BJ (cell line): ENCODE measurements at regions not wholly inside any gene's neighbourhood (a gene's known extent, or its start where the extent isn't known, plus 50 kb on each side); places are given as distances from the start of the nearest gene placed in this dataset.

Experiments
- CTCF ChIA-PET: fragments of 350-600 bp; formaldehyde crosslinking; extraction: SDS; loops from one replicate; lab custom pipeline; 2021; ENCODE audit warnings: antibody characterized with exemption, inconsistent platforms; lab: Yijun Ruan, JAX
- POLR2A ChIA-PET: fragments of 300-600 bp; sonication (Branson Sonifier 250); formaldehyde crosslinking; extraction: SDS; loops from one replicate; lab custom pipeline; 2021; ENCODE audit warnings: antibody characterized with exemption; lab: Charles Lee
- DNase-seq: peaks from one replicate; pipeline ENCODE4 v3.0.0-alpha.2; 2011; ENCODE audit warnings: low read depth
- H3K27me3 ChIP-seq: 2 replicates; pipeline ENCODE4 v1.6.0; 2011; ENCODE audit warnings: low read length; ENCODE audit not compliant: control insufficient read depth, insufficient read depth
- H3K36me3 ChIP-seq: 2 replicates; pipeline ENCODE4 v1.5.1; 2011; ENCODE audit warnings: low read length; ENCODE audit not compliant: control insufficient read depth, insufficient read depth
- H3K4me3 ChIP-seq: 2 replicates; pipeline ENCODE4 v1.5.1; 2011; ENCODE audit warnings: low read depth, mild to moderate bottlenecking, control low read depth, low read length
- CTCF ChIP-seq: IDR thresholded peaks from 2 replicates; pipeline ENCODE4 v1.5.1; 2011; ENCODE audit warnings: low read depth, mild to moderate bottlenecking, control low read depth, inconsistent platforms, low read length, moderate library complexity; ENCODE audit not compliant: insufficient read depth

GRCh38 chr12:42802785-42803189 lies 213.2 kb upstream of the PRICKLE1 start:
- no peak for DNase-seq

GRCh38 chr12:42801271-42801670 lies 211.7 kb upstream of the PRICKLE1 start:
- no peak for DNase-seq
- H3K4me3 ChIP-seq, result no peak overlapping the region
- no peaks in the 10 kb centered on the region for H3K36me3 ChIP-seq
- no peak for TF ChIP-seq CTCF
- POLR2A ChIA-PET, result no interaction called here
- CTCF ChIA-PET, result no interaction called here
- H3K27me3 ChIP-seq, result no peaks in the 10 kb centered on the region

More at GRCh38 chr12:42802785-42803189, 213.2 kb upstream of the PRICKLE1 start:
- TF ChIP-seq CTCF, result no peak
- Histone ChIP-seq H3K27me3 (no peaks in the 10 kb centered on the region), H3K36me3 (no peaks in the 10 kb centered on the region), H3K4me3 (no peak overlapping the region)
- ChIA-PET POLR2A (no interaction called here), CTCF (no interaction called here)

GRCh38 chr12:42799966-42800365 lies 210.4 kb upstream of the PRICKLE1 start:
- POLR2A ChIA-PET, result no interaction called here
- Histone ChIP-seq H3K36me3 (no peaks in the 10 kb centered on the region), H3K27me3 (no peaks in the 10 kb centered on the region), H3K4me3 (no peak overlapping the region)
- DNase-seq, result no peak
- TF ChIP-seq CTCF, result no peak
- CTCF ChIA-PET, result no interaction called here

GRCh38 chr12:42798811-42799438 lies 209.4 kb upstream of the PRICKLE1 start:
- ChIA-PET POLR2A (interaction anchor here (0.6 kb wide), 1 partner anchor 511 kb away, joined by 3 read pairs; no protein-coding TSS in a partner anchor), CTCF (interaction anchor here (0.7 kb wide), 1 partner anchor 1840 kb away, joined by 3 read pairs; no protein-coding TSS in a partner anchor)
- Histone ChIP-seq H3K36me3 (no peaks in the 10 kb centered on the region), H3K27me3 (no peaks in the 10 kb centered on the region), H3K4me3 (no peak overlapping the region)
- DNase-seq, result no peak
- no peak for TF ChIP-seq CTCF

- no peak for DNase-seq
- H3K4me3 ChIP-seq, result no peak overlapping the region
- no peaks in the 10 kb centered on the region for H3K27me3 ChIP-seq
- TF ChIP-seq CTCF, result no peak
- CTCF ChIA-PET, result interaction anchor here (0.8 kb wide), 1 partner anchor 493 kb away, joined by 3 read pairs; no protein-coding TSS in a partner anchor
- no peaks in the 10 kb centered on the region for H3K36me3 ChIP-seq
- POLR2A ChIA-PET, result no interaction called here
These were observed 205.3 kb upstream of the PRICKLE1 start for GRCh38 chr12:42794806-42795205.
